Psoas muscle (tissue), 7 donors: ENCODE measurements at regions not wholly inside any gene's neighbourhood (a gene's known extent, or its start where the extent isn't known, plus 50 kb on each side); places are given as distances from the start of the nearest gene placed in this dataset.

Source experiments
- ATAC-seq, 4 donors: fragments of 200-7000 bp; cut with Tn5 transposase; one replicate each; pipeline ENCODE4 v1.9.1; 2020; ENCODE audit warnings: moderate library complexity in 3 of 4, mild to moderate bottlenecking in 2 of 4
- DNase-seq, 2 donors: peaks; one replicate each; pipeline ENCODE4 v3.0.0-alpha.2; 2020
- H3K27ac ChIP-seq: fragments of 200-600 bp; one replicate; pipeline ENCODE4 v1.8.0; 2022
- H3K27me3 ChIP-seq, 3 donors: fragments of 200-600 bp in 1 of 3; one replicate each; pipeline versions ENCODE4 v1.6.1 to v1.8.0; 2013 to 2022; ENCODE audit warnings: low read length in 2 of 3, mild to moderate bottlenecking in 2 of 3, moderate library complexity in 1 of 3; ENCODE audit not compliant: insufficient read depth in 3 of 3
- H3K36me3 ChIP-seq, 2 donors: fragments of 200-600 bp in 1 of 2; one replicate each; pipeline versions ENCODE4 v1.6.1 to v1.8.0; 2013 to 2022; ENCODE audit warnings: low read depth in 1 of 2, mild to moderate bottlenecking in 1 of 2, moderate library complexity in 1 of 2; ENCODE audit not compliant: insufficient read depth in 1 of 2
- H3K4me1 ChIP-seq: fragments of 200-600 bp; one replicate; pipeline ENCODE4 v1.8.0; 2022
- H3K4me3 ChIP-seq: fragments of 200-600 bp; one replicate; pipeline ENCODE4 v1.8.0; 2022; ENCODE audit warnings: mild to moderate bottlenecking
- H3K9me3 ChIP-seq: fragments of 200-600 bp; one replicate; pipeline ENCODE4 v1.8.0; 2022
- CTCF ChIP-seq: fragments of 200-600 bp; IDR thresholded peaks from one replicate; pipeline ENCODE4 v1.8.0; 2022; ENCODE audit warnings: antibody characterized with exemption
- WGBS, 3 donors: extraction: QIAGEN DNeasy Blood & Tissue Kit; methylation state at CpG; one replicate each; pipeline versions ENCODE4 v1.1.6 to v1.1.7; 2013; 5-methylcytosine and 5-hydroxymethylcytosine counted together
- intact Hi-C, 2 donors: fragments of 100-400 bp; cut with DNase I; formaldehyde crosslinking; loops; one replicate each; pipeline versions ENCODE4 v1.11.0 to v1.14.2; 2022
- donor health status: healthy with polysubstance abuse.
- donor health status: DM: no; HTN: no; CAD: no; lungs with moderate emphysema.
- donor health status: Bipolar disorder and iron deficiency.
- donor health status: healthy.
- donor health status: DM: yes; HTN: yes; CAD: no.
- donor health status: DM: no; HTN: no; CAD: no.
- donor health status: DM: yes; HTN: yes; CAD: no.

DNA sequence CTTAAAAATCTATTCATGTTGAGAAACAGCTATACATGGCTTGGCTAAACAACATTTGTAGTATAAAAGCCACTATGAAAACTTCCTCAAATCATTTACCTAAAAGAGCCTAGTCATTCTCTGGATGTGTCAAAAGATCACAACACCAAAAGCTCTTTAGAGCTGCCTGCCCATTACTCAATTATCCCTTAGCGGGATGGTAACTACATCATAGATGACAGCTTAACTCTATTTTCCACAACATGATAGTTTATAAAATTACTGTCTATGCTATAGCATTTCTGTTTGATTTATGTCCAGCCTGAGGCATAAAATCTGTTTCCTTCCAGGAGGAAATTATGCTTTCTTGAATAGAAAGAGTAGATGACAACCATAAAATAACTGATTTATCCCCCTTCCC lies 777.6 kb upstream of the HS3ST5 start:
- no peaks in the 10 kb centered on the region for H3K36me3 ChIP-seq

GRCh38 chr6:115091461-115091860 lies 748.6 kb upstream of the HS3ST5 start:
- H3K27ac ChIP-seq: no peak overlapping the region
- H3K4me3 ChIP-seq: no peak overlapping the region
- intact Hi-C loops: no loop called here
- H3K36me3 ChIP-seq: no peaks in the 10 kb centered on the region
- H3K4me1 ChIP-seq: no peaks in the 10 kb centered on the region
- DNase-seq (no peak), ATAC-seq (no peak)
- no peaks in the 10 kb centered on the region for H3K27me3 ChIP-seq
- H3K9me3 ChIP-seq: no peaks in the 10 kb centered on the region
- 77 to 80% (median 78%) methylated on average over 2 of the region's 2 CpGs for WGBS, 3 donors
- no peak for TF ChIP-seq CTCF

More for the DNA sequence above, 777.6 kb upstream of the HS3ST5 start:
- Histone ChIP-seq H3K9me3 (no peaks in the 10 kb centered on the region), H3K4me3 (no peak overlapping the region), H3K27me3 (no peaks in the 10 kb centered on the region), H3K27ac (no peak overlapping the region), H3K4me1 (no peaks in the 10 kb centered on the region)
- no peak for ATAC-seq
- 29 to 48% (median 41%) methylated on average over 1 of the region's 1 CpG for WGBS, 3 donors
- intact Hi-C loops: no loop called here
- no peak for TF ChIP-seq CTCF
- DNase-seq: no peak

GRCh38 chr6:115078555-115078954 lies 735.7 kb upstream of the HS3ST5 start:
- DNase-seq: no peak
- H3K9me3 ChIP-seq: no peaks in the 10 kb centered on the region

DNA sequence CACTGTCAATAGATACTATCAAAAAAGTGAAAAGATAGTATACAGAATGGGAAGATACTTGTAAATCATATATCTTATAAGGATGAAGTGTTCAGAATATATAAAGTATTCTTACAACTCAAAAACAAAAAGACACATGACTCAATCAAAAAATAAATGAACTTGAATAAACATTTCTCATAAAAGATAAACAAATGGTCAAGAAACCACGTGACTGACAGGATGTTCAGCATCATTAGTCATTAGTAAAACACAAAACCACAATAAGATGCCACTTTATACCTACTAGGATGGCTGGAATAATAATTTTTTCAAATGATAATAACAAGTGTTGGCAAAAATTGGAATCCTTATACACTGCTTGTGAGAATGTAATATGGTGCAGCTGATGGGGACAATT lies 729.1 kb upstream of the HS3ST5 start:
- intact Hi-C loops: no loop called here
- ATAC-seq (no peak), DNase-seq (no peak)
- Histone ChIP-seq H3K4me1 (no peaks in the 10 kb centered on the region), H3K27ac (no peak overlapping the region), H3K36me3 (no peaks in the 10 kb centered on the region), H3K4me3 (no peak overlapping the region), H3K9me3 (no peaks in the 10 kb centered on the region), H3K27me3 (peaks cover 0 to 2% (median 0%) of the 10 kb centered on the region in 3 donors)
- TF ChIP-seq CTCF: no peak
- 51 to 76% (median 51%) methylated on average over 1 of the region's 1 CpG for WGBS, 3 donors

More at GRCh38 chr6:115078555-115078954, 735.7 kb upstream of the HS3ST5 start:
- Histone ChIP-seq H3K36me3 (no peaks in the 10 kb centered on the region), H3K27ac (no peak overlapping the region), H3K27me3 (no peaks in the 10 kb centered on the region), H3K4me3 (no peak overlapping the region), H3K4me1 (no peaks in the 10 kb centered on the region)
- intact Hi-C loops: no loop called here
- no peak for TF ChIP-seq CTCF
- ATAC-seq: no peak
- WGBS, 3 donors: 23 to 33% (median 23%) methylated on average over 1 of the region's 1 CpG

- Histone ChIP-seq H3K36me3 (no peaks in the 10 kb centered on the region), H3K27ac (no peak overlapping the region), H3K9me3 (no peaks in the 10 kb centered on the region), H3K4me3 (no peak overlapping the region), H3K4me1 (no peaks in the 10 kb centered on the region), H3K27me3 (peaks cover 0 to 2% (median 0%) of the 10 kb centered on the region in 3 donors)
- WGBS, 3 donors: 52 to 59% (median 55%) methylated on average over 6 of the region's 6 CpGs
- no peak for TF ChIP-seq CTCF
- intact Hi-C loops: no loop called here
- DNase-seq: no peak
- no peak for ATAC-seq
These were observed 725.0 kb upstream of the HS3ST5 start for GRCh38 chr6:115067690-115068447.
